ENCODE measurements at regions not wholly inside any gene's neighbourhood (a gene's known extent, or its start where the extent isn't known, plus 50 kb on each side); places are given as distances from the start of the nearest gene placed in this dataset.
"Not testable (repeated sequence)": the region's sequence is repeated elsewhere in the genome, so short reads cannot be mapped to it uniquely, and the experiment has no call there.

DNA sequence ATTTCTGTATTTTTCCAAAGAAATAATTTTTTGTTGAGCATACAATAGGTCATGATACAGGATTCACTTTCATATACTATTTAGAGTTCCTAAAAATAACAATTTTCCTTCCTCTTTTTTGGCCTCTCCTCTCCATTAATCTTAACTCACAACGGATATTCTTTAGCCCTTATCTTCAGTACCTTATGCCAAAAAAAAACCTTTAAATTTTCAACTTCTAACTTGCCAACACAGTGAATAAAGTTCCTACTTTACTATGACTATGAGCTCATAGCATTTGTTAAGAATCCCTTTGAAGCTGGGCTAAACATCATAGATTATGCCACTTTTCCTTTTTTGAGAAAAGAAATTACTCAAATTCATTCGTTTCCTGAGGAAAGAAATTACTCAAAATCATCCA, 1095.5 kb downstream of the EPHA3 start:
- H3K27me3 ChIP-seq (replicated peaks in 1 of 4; ENCODE audit: control extremely low read depth in 1 of 4, control insufficient read depth in 3 of 4, insufficient read depth in 4 of 4, low read length in 3 of 4); H3K27ac Mint-ChIP-seq; CTCF ChIA-PET; POLR2A ChIA-PET; H3K36me3 ChIP-seq (replicated peaks in 1 of 2; ENCODE audit: control extremely low read depth in 1 of 2, control insufficient read depth in 1 of 2, extremely low read depth in 1 of 2, insufficient read depth in 2 of 2, low read length in 1 of 2); H3K79me2 ChIP-seq (ENCODE audit: control insufficient read depth, insufficient read depth, low read length); H3K9ac ChIP-seq (ENCODE audit: low read length); H3K27ac ChIP-seq (ENCODE audit: low read length in 2 of 2); ATAC-seq (ENCODE audit: low read depth); H3K4me2 ChIP-seq (replicated peaks; ENCODE audit: low read depth, low read length, poor library complexity, severe bottlenecking); H3K4me3 Mint-ChIP-seq; H3K27me3 Mint-ChIP-seq; DNase-seq; H3K4me1 ChIP-seq (ENCODE audit: control insufficient read depth in 2 of 2, insufficient read depth in 2 of 2, low read length in 2 of 2); H3K9me3 ChIP-seq (ENCODE audit: control extremely low read depth in 1 of 3, control insufficient read depth in 2 of 3, insufficient read depth in 1 of 3, low read length in 2 of 3); intact Hi-C loops (cut with micrococcal nuclease); H4K20me1 ChIP-seq (ENCODE audit: control insufficient read depth, insufficient read depth, low read length, poor library complexity, severe bottlenecking); H3K4me1 Mint-ChIP-seq; H2AFZ ChIP-seq (ENCODE audit: insufficient read depth, low read depth, low read length, poor library complexity, severe bottlenecking); H3K9me3 Mint-ChIP-seq (ENCODE audit: insufficient read depth); H3K4me3 ChIP-seq (ENCODE audit: control extremely low read depth in 1 of 5, extremely low read depth in 1 of 5, insufficient read depth in 1 of 5, low read depth in 2 of 5, low read length in 4 of 5): not testable (repeated sequence)
- WGBS (ENCODE audit: insufficient coverage) = 20% methylated on average over 1 of the region's 2 CpGs

DNA sequence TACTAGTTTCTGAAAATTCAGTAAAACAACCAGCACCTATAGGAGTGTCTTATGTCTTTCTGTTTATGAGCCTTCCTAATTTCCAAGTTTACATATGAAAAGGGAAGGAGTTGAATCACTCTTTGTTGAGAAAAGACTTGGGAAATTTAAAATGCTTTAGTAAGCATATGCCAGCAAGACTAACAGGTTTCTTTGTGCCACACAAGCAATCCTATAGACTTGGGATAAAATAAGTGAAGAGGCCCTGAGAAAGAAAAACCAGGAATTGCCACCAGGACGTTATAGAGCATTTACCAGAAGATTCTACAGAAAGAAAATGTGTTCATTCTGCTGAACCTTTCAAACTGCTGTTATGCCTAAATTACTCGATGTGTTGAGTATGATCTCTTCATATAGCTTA, 1099.1 kb downstream of the EPHA3 start:
- H3K27me3 ChIP-seq (replicated peaks in 1 of 4; ENCODE audit: control extremely low read depth in 1 of 4, control insufficient read depth in 3 of 4, insufficient read depth in 4 of 4, low read length in 3 of 4); H3K9me3 ChIP-seq (ENCODE audit: control extremely low read depth in 1 of 3, control insufficient read depth in 2 of 3, insufficient read depth in 1 of 3, low read length in 2 of 3); POLR2A ChIA-PET; H3K36me3 ChIP-seq (replicated peaks in 1 of 2; ENCODE audit: control extremely low read depth in 1 of 2, control insufficient read depth in 1 of 2, extremely low read depth in 1 of 2, insufficient read depth in 2 of 2, low read length in 1 of 2); H2AFZ ChIP-seq (ENCODE audit: insufficient read depth, low read depth, low read length, poor library complexity, severe bottlenecking); H3K4me1 Mint-ChIP-seq; H3K4me3 ChIP-seq (ENCODE audit: control extremely low read depth in 1 of 5, extremely low read depth in 1 of 5, insufficient read depth in 1 of 5, low read depth in 2 of 5, low read length in 4 of 5); ATAC-seq (ENCODE audit: low read depth); H3K4me3 Mint-ChIP-seq; H3K27ac Mint-ChIP-seq; H3K4me2 ChIP-seq (replicated peaks; ENCODE audit: low read depth, low read length, poor library complexity, severe bottlenecking); H3K9ac ChIP-seq (ENCODE audit: low read length); H4K20me1 ChIP-seq (ENCODE audit: control insufficient read depth, insufficient read depth, low read length, poor library complexity, severe bottlenecking); H3K79me2 ChIP-seq (ENCODE audit: control insufficient read depth, insufficient read depth, low read length); intact Hi-C loops (cut with micrococcal nuclease); H3K27me3 Mint-ChIP-seq; H3K9me3 Mint-ChIP-seq (ENCODE audit: insufficient read depth); H3K4me1 ChIP-seq (ENCODE audit: control insufficient read depth in 2 of 2, insufficient read depth in 2 of 2, low read length in 2 of 2); DNase-seq; CTCF ChIA-PET; H3K27ac ChIP-seq (ENCODE audit: low read length in 2 of 2): not testable (repeated sequence)
- no CpG with 5 or more reads among the region's 2 CpGs for WGBS (ENCODE audit: insufficient coverage)

DNA sequence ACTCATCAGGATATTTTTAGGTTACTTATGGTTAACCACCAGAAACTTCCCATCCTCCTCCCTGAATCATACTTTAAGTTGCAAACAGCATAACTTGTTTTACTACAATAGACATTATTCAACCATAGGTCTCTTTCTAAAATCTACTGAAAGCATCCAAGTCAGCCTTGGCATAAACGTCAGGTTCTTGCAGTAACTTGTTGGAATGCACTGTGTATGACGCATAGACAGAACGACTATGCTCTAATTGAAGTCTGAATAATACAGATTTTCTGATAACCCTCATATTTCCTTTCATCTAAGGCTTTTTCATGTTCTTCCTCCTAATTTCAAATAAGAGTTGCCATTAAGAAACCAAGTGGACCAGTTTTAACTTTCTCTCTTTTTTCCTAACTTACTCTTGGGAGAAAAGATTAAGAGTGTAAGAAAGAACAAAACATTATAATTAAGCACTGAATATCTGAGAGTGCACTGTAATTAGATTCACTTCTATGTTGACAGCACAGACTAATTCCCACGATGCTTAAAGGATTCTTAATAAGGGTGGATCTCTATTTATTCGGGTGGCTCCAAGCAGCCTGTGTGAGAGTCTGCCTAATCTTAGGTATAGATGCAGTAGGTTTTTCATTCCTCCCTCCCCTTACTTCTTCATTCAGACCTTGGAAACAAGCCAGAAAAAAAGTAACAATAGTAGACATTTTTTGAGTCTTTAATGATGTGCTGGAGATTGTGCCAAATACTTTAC, 1100.1 kb downstream of the EPHA3 start:
- H3K4me1 ChIP-seq (ENCODE audit: control insufficient read depth in 2 of 2, insufficient read depth in 2 of 2, low read length in 2 of 2); H3K27me3 Mint-ChIP-seq; H3K4me1 Mint-ChIP-seq; H3K9ac ChIP-seq (ENCODE audit: low read length); H3K9me3 ChIP-seq (ENCODE audit: control extremely low read depth in 1 of 3, control insufficient read depth in 2 of 3, insufficient read depth in 1 of 3, low read length in 2 of 3); H3K9me3 Mint-ChIP-seq (ENCODE audit: insufficient read depth); H3K79me2 ChIP-seq (ENCODE audit: control insufficient read depth, insufficient read depth, low read length); H3K36me3 ChIP-seq (replicated peaks in 1 of 2; ENCODE audit: control extremely low read depth in 1 of 2, control insufficient read depth in 1 of 2, extremely low read depth in 1 of 2, insufficient read depth in 2 of 2, low read length in 1 of 2); H3K27ac ChIP-seq (ENCODE audit: low read length in 2 of 2); H2AFZ ChIP-seq (ENCODE audit: insufficient read depth, low read depth, low read length, poor library complexity, severe bottlenecking); H3K27ac Mint-ChIP-seq; H3K27me3 ChIP-seq (replicated peaks in 1 of 4; ENCODE audit: control extremely low read depth in 1 of 4, control insufficient read depth in 3 of 4, insufficient read depth in 4 of 4, low read length in 3 of 4); H3K4me2 ChIP-seq (replicated peaks; ENCODE audit: low read depth, low read length, poor library complexity, severe bottlenecking); POLR2A ChIA-PET; intact Hi-C loops (cut with micrococcal nuclease); H3K4me3 Mint-ChIP-seq; CTCF ChIA-PET; H3K4me3 ChIP-seq (ENCODE audit: control extremely low read depth in 1 of 5, extremely low read depth in 1 of 5, insufficient read depth in 1 of 5, low read depth in 2 of 5, low read length in 4 of 5); H4K20me1 ChIP-seq (ENCODE audit: control insufficient read depth, insufficient read depth, low read length, poor library complexity, severe bottlenecking); ATAC-seq (ENCODE audit: low read depth); DNase-seq: not testable (repeated sequence)
- 83% methylated on average over 1 of the region's 5 CpGs for WGBS (ENCODE audit: insufficient coverage)
